ENCODE measurements at regions not wholly inside any gene's neighbourhood (a gene's known extent, or its start where the extent isn't known, plus 50 kb on each side); places are given as distances from the start of the nearest gene placed in this dataset.
A peak's percentile ranks its signal among the peaks of the same experiment; 100 is the strongest.

DNA sequence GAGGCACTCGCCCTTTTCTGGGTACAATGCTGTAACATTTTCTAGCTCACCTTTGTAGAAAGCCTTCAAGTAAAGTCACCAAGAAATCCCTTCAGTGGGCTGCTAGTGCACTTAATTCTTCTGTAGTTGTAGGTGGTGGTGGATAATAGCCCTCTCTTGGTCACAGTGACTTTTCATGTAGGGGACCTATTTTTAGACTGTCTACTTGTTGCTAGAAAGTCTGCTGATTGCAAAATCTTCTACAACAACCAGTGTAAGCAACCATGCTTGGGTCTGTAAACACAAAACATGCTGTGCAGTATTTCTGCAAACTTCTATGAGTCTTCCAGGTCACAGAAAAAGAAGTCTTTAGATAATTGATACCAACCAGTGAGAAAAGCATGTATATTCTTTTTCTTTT is 55.6 kb downstream of the PBDC1 start:
- POLR2A ChIA-PET (ENCODE audit: partially characterized antibody) = no interaction called here
- no peaks in the 10 kb centered on the region for H3K27me3 Mint-ChIP-seq
- no peak for DNase-seq
- no peaks in the 10 kb centered on the region for H3K27me3 ChIP-seq (ENCODE audit: insufficient read depth, low read length)
- H3K27ac Mint-ChIP-seq = no peak overlapping the region
- intact Hi-C loops (cut with micrococcal nuclease) = no loop called here
- no peaks in the 10 kb centered on the region for H3K9me3 ChIP-seq (ENCODE audit: control insufficient read depth in 1 of 2, low read length in 2 of 2)
- H3K9me3 Mint-ChIP-seq = peaks cover 0 to 14% (median 1%) of the 10 kb centered on the region in 8 donors
- CTCF ChIA-PET (ENCODE audit: partially characterized antibody) = no interaction called here
- H3K4me3 ChIP-seq (ENCODE audit: low read length in 2 of 2) = no peak overlapping the region
- H3K4me1 ChIP-seq (ENCODE audit: insufficient read depth, low read length) = no peaks in the 10 kb centered on the region
- no peak overlapping the region for H3K27ac ChIP-seq (ENCODE audit: low read depth, low read length)
- H3K36me3 ChIP-seq (ENCODE audit: insufficient read depth, low read length) = no peaks in the 10 kb centered on the region
- peaks cover 0 to 8% of the 10 kb centered on the region in 2 donors for H3K36me3 Mint-ChIP-seq
- H3K4me1 Mint-ChIP-seq = no peaks in the 10 kb centered on the region
- no peak overlapping the region for H3K4me3 Mint-ChIP-seq

DNA sequence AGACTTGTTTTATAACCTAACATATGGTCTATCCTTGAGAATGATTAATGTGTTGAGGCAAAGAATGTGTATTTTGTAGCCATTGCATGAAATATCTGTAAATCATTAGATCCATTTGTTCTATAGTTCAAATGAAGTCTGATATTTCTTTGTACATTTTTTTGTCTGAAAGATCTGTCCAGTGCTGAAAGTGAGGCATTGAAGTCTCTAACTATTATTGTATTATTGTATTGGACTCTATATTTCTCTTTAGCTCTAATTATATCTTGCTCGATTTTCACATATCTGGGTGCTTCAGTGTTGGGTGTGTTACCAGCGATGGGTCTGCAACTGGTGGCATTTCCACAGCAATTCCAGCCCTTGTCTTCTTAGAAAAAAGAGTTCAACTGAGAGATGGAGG is 76.0 kb downstream of the PBDC1 start:
- no peaks in the 10 kb centered on the region for H3K4me1 ChIP-seq (ENCODE audit: insufficient read depth, low read length)
- POLR2A ChIA-PET (ENCODE audit: partially characterized antibody) = no interaction called here
- Mint-ChIP-seq H3K27me3 (no peaks in the 10 kb centered on the region), H3K36me3 (no peaks in the 10 kb centered on the region), H3K4me3 (no peak overlapping the region), H3K4me1 (peaks cover 0 to 1% (median 0%) of the 10 kb centered on the region in 4 donors), H3K9me3 (no peaks in the 10 kb centered on the region), H3K27ac (no peak overlapping the region)
- intact Hi-C loops (cut with micrococcal nuclease) = no loop called here
- H3K36me3 ChIP-seq (ENCODE audit: insufficient read depth, low read length) = no peaks in the 10 kb centered on the region
- CTCF ChIA-PET (ENCODE audit: partially characterized antibody) = no interaction called here
- H3K27me3 ChIP-seq (ENCODE audit: insufficient read depth, low read length) = no peaks in the 10 kb centered on the region
- DNase-seq = no peak
- no peak overlapping the region for H3K27ac ChIP-seq (ENCODE audit: low read depth, low read length)
- H3K9me3 ChIP-seq (ENCODE audit: control insufficient read depth in 1 of 2, low read length in 2 of 2) = no peaks in the 10 kb centered on the region
- no peak overlapping the region for H3K4me3 ChIP-seq (ENCODE audit: low read length in 2 of 2)

DNA sequence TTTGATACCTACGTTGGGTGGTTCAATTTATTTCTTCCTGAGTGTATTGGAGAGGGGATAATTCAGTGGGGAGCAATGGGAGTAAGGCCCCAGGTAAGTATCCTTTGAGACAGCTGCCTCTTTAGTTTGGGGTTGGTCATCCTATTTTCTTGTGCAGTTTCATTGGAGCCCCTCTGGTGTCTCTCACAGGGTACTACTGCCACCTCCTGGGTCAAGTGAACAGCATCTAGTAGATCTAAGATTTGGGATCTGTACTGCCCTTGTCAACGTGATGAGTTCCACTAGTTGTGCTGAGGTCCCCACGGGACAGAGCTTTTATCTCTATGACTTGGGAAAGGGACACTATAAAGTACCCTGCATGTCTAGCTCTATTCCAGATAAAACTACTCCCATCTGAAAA is 80.6 kb downstream of the PBDC1 start:
- Histone ChIP-seq H3K27ac (ENCODE audit: low read depth, low read length) (no peak overlapping the region), H3K9me3 (ENCODE audit: control insufficient read depth in 1 of 2, low read length in 2 of 2) (no peaks in the 10 kb centered on the region), H3K27me3 (ENCODE audit: insufficient read depth, low read length) (no peaks in the 10 kb centered on the region), H3K4me3 (ENCODE audit: low read length in 2 of 2) (no peak overlapping the region), H3K4me1 (ENCODE audit: insufficient read depth, low read length) (no peaks in the 10 kb centered on the region), H3K36me3 (ENCODE audit: insufficient read depth, low read length) (no peaks in the 10 kb centered on the region)
- ChIA-PET CTCF (ENCODE audit: partially characterized antibody) (interaction anchor here (0.7 to 2.9 kb wide), 7 partner anchors 9 to 106 kb away, joined by 3 to 15 read pairs (median 4); partner anchors contain the start of gene PBDC1), POLR2A (ENCODE audit: partially characterized antibody) (interaction anchor here (0.6 to 1.4 kb wide), 2 partner anchors 80 to 820 kb away, joined by 3 read pairs; partner anchors contain the start of gene PBDC1)
- DNase-seq = peak; percentile 32 to 45 (median 41)
- Mint-ChIP-seq H3K27me3 (no peaks in the 10 kb centered on the region), H3K27ac (peak overlapping the region in 1 of 7 donors; percentile 4), H3K4me3 (no peak overlapping the region), H3K4me1 (peaks cover 0 to 1% (median 0%) of the 10 kb centered on the region in 4 donors), H3K36me3 (no peaks in the 10 kb centered on the region), H3K9me3 (peaks cover 0 to 2% (median 0%) of the 10 kb centered on the region in 8 donors)
- intact Hi-C loops (cut with micrococcal nuclease) = loop anchor here (2.0 to 10.0 kb wide), 3 partner anchors 81 to 649 kb away; partner anchors contain the start of gene PBDC1

DNA sequence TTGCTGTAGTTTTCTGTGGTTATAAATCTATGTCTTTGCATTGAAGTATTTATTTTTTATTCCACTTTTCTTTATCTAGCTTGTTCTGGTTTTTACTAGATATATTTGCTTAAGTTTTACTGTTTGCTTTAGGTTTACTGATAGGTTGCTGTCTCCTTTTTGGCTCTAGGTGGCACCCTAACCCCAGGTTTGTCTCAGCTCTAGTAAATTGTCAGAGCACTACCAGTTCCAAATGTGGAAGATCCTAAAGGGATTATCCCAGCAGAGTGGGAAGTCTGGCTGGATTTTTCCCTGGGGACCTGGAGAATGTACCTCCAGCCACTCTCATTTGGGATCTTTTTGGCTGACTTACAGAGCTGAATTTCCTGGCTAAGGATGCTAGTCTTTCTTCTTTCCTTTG is 106.1 kb downstream of the PBDC1 start:
- no peak overlapping the region for H3K27ac ChIP-seq (ENCODE audit: low read depth, low read length)
- intact Hi-C loops (cut with micrococcal nuclease) = loop anchor here (1.0 to 5.0 kb wide), 2 partner anchors 175 to 1348 kb away; no protein-coding TSS in a partner anchor
- H3K36me3 ChIP-seq (ENCODE audit: insufficient read depth, low read length) = no peaks in the 10 kb centered on the region
- H3K4me1 ChIP-seq (ENCODE audit: insufficient read depth, low read length) = no peaks in the 10 kb centered on the region
- H3K4me1 Mint-ChIP-seq = no peaks in the 10 kb centered on the region
- no peak overlapping the region for H3K4me3 Mint-ChIP-seq
- H3K27me3 Mint-ChIP-seq = no peaks in the 10 kb centered on the region
- H3K4me3 ChIP-seq (ENCODE audit: low read length in 2 of 2) = no peak overlapping the region
- H3K9me3 ChIP-seq (ENCODE audit: control insufficient read depth in 1 of 2, low read length in 2 of 2) = no peaks in the 10 kb centered on the region
- H3K36me3 Mint-ChIP-seq = no peaks in the 10 kb centered on the region
- ChIA-PET CTCF (ENCODE audit: partially characterized antibody) (interaction anchor here (0.7 to 3.1 kb wide), 7 partner anchors 147 to 1751 kb away, joined by 3 to 54 read pairs (median 3); partner anchors contain the start of gene MAGT1), POLR2A (ENCODE audit: partially characterized antibody) (interaction anchor here (0.7 kb wide), 1 partner anchor 25 kb away, joined by 4 read pairs; no protein-coding TSS in a partner anchor)
- DNase-seq = peak; percentile 32 to 42 (median 41)
- H3K27me3 ChIP-seq (ENCODE audit: insufficient read depth, low read length) = no peaks in the 10 kb centered on the region
- no peak overlapping the region for H3K27ac Mint-ChIP-seq
- H3K9me3 Mint-ChIP-seq = no peaks in the 10 kb centered on the region
